MM.1S (cell line): ENCODE measurements at regions not wholly inside any gene's neighbourhood (a gene's known extent, or its start where the extent isn't known, plus 50 kb on each side); places are given as distances from the start of the nearest gene placed in this dataset.

Experiments
- DNase-seq: peaks from one replicate; pipeline ENCODE4 v3.0.0-alpha.2; 2015
- H2AFZ ChIP-seq: fragments of 300-600 bp; sonication (generic); 2 replicates; pipeline ENCODE4 v1.6.0; 2016; ENCODE audit warnings: antibody characterized with exemption, low read length
- H3F3A ChIP-seq: fragments of 300-600 bp; sonication (generic); 2 replicates; pipeline ENCODE4 v1.6.1; 2016; ENCODE audit warnings: mild to moderate bottlenecking, antibody characterized with exemption, low read length, moderate library complexity, mixed read lengths; ENCODE audit not compliant: insufficient read depth
- H3K27ac ChIP-seq: fragments of 300-600 bp; sonication (generic); 2 replicates; pipeline ENCODE4 v1.5.1; 2016; ENCODE audit warnings: mild to moderate bottlenecking, low read length
- H3K27me3 ChIP-seq: fragments of 300-600 bp; sonication (generic); replicated peaks from 2 replicates; pipeline ENCODE4 v1.6.0; 2016; ENCODE audit warnings: low read length; ENCODE audit not compliant: insufficient read depth
- H3K36me3 ChIP-seq: fragments of 300-600 bp; sonication (generic); replicated peaks from 2 replicates; pipeline ENCODE4 v1.6.1; 2016; ENCODE audit warnings: mild to moderate bottlenecking, low read length, mixed read lengths; ENCODE audit not compliant: insufficient read depth
- H3K4me1 ChIP-seq: fragments of 300-600 bp; sonication (generic); 2 replicates; pipeline ENCODE4 v1.6.1; 2016; ENCODE audit warnings: low read length, mixed read lengths
- H3K4me2 ChIP-seq: fragments of 300-600 bp; sonication (generic); 2 replicates; pipeline ENCODE4 v1.6.0; 2016; ENCODE audit warnings: low read depth, low read length
- H3K4me3 ChIP-seq: fragments of 300-600 bp; sonication (generic); 2 replicates; pipeline ENCODE4 v1.5.1; 2016; ENCODE audit warnings: low read length, mixed read lengths
- H3K79me2 ChIP-seq: fragments of 300-600 bp; sonication (generic); 2 replicates; pipeline ENCODE4 v1.6.1; 2016; ENCODE audit warnings: mixed run types, low read length, mixed read lengths
- H3K9ac ChIP-seq: fragments of 300-600 bp; sonication (generic); 2 replicates; pipeline ENCODE4 v1.6.1; 2016; ENCODE audit warnings: low read length, mixed read lengths
- H3K9me2 ChIP-seq: fragments of 300-600 bp; sonication (generic); replicated peaks from 2 replicates; pipeline ENCODE4 v1.6.1; 2016; ENCODE audit warnings: mild to moderate bottlenecking, low read length, mixed read lengths; ENCODE audit not compliant: insufficient read depth
- H3K9me3 ChIP-seq: fragments of 300-600 bp; sonication (generic); replicated peaks from 2 replicates; pipeline ENCODE4 v1.6.1; 2016; ENCODE audit warnings: mild to moderate bottlenecking, low read length, mixed read lengths; ENCODE audit not compliant: insufficient read depth
- H4K20me1 ChIP-seq: fragments of 300-600 bp; sonication (generic); 2 replicates; pipeline ENCODE4 v1.6.1; 2016; ENCODE audit warnings: mild to moderate bottlenecking, low read length, moderate library complexity, mixed read lengths; ENCODE audit not compliant: insufficient read depth
- EZH2 ChIP-seq: fragments of 300-600 bp; sonication (generic); optimal IDR thresholded peaks from 2 replicates; pipeline ENCODE3; 2017; ENCODE audit warnings: low read depth, mild to moderate bottlenecking, antibody characterized with exemption, low read length, mixed read lengths
- EZH2phosphoT487 ChIP-seq: fragments of 300-600 bp; sonication (generic); IDR thresholded peaks from 2 replicates; pipeline ENCODE4 v1.6.1; 2018; ENCODE audit warnings: antibody characterized with exemption, low read length
- TF ChIP-seq, protein P1 (sequence below): fragments of 300-600 bp; sonication (generic); IDR thresholded peaks from 2 replicates; pipeline ENCODE4 v1.5.1; 2016; ENCODE audit warnings: antibody characterized with exemption, low read length, mixed read lengths

DNA sequence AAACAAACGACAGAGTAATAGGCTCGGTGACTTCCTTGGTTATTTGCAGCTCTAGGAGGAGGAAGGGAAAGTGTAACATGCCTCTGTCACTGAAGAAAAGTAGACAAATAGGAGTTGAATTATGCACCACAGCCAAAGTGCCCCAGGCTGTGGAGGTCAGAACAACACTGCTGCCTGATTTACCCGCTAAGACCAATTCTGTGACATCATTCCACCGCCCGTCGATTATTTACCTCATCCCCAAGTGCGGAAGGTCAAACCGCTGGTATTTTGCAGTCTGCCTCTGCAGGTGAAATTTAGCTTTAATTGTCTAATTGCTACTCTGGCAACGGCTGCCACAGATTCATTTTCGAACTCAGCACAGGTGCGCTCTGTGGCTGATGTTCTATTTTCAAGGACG is 106.3 kb upstream of the PRICKLE2 start:
- Histone ChIP-seq H3K4me1 (no peaks in the 10 kb centered on the region), H4K20me1 (no peaks in the 10 kb centered on the region), H2AFZ (no peak overlapping the region), H3K4me2 (no peak overlapping the region), H3K27ac (no peak overlapping the region), H3K36me3 (no peaks in the 10 kb centered on the region), H3F3A (no peaks in the 10 kb centered on the region), H3K9me3 (no peaks in the 10 kb centered on the region), H3K27me3 (no peaks in the 10 kb centered on the region), H3K4me3 (no peak overlapping the region), H3K79me2 (no peaks in the 10 kb centered on the region), H3K9me2 (no peaks in the 10 kb centered on the region), H3K9ac (no peak overlapping the region)
- TF ChIP-seq, protein P1, sequence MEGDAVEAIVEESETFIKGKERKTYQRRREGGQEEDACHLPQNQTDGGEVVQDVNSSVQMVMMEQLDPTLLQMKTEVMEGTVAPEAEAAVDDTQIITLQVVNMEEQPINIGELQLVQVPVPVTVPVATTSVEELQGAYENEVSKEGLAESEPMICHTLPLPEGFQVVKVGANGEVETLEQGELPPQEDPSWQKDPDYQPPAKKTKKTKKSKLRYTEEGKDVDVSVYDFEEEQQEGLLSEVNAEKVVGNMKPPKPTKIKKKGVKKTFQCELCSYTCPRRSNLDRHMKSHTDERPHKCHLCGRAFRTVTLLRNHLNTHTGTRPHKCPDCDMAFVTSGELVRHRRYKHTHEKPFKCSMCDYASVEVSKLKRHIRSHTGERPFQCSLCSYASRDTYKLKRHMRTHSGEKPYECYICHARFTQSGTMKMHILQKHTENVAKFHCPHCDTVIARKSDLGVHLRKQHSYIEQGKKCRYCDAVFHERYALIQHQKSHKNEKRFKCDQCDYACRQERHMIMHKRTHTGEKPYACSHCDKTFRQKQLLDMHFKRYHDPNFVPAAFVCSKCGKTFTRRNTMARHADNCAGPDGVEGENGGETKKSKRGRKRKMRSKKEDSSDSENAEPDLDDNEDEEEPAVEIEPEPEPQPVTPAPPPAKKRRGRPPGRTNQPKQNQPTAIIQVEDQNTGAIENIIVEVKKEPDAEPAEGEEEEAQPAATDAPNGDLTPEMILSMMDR: no peak
- TF ChIP-seq EZH2phosphoT487 (no peak), EZH2 (no peak)
- no peak for DNase-seq

DNA sequence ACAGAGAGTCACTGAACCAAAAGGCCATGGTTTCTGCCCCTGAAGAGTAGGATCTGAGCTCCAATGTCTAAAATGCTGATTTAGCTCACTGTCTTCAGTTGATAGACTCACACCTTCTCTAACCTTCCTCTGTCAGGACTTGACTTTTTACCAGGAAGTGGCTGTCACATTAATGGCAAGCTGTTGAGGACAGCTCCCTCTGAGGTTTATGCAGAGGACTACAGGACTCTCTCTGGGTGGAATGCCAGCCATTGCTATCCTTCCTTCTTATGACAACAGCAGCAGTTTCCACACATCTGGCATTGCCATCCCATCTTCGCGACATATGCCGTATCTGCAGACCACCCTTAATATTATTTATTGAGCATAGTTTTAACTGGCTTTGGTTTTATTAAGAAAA is 103.8 kb upstream of the PRICKLE2 start:
- Histone ChIP-seq H3F3A (no peaks in the 10 kb centered on the region), H4K20me1 (no peaks in the 10 kb centered on the region), H3K9me3 (no peaks in the 10 kb centered on the region), H3K79me2 (no peaks in the 10 kb centered on the region), H3K4me3 (no peak overlapping the region), H3K4me1 (no peaks in the 10 kb centered on the region), H3K36me3 (no peaks in the 10 kb centered on the region), H3K9ac (no peak overlapping the region), H3K4me2 (no peak overlapping the region), H3K9me2 (no peaks in the 10 kb centered on the region), H3K27me3 (no peaks in the 10 kb centered on the region), H3K27ac (no peak overlapping the region), H2AFZ (no peak overlapping the region)
- DNase-seq: no peak
- TF ChIP-seq EZH2 (no peak), EZH2phosphoT487 (no peak)
- TF ChIP-seq, protein P1: no peak

DNA sequence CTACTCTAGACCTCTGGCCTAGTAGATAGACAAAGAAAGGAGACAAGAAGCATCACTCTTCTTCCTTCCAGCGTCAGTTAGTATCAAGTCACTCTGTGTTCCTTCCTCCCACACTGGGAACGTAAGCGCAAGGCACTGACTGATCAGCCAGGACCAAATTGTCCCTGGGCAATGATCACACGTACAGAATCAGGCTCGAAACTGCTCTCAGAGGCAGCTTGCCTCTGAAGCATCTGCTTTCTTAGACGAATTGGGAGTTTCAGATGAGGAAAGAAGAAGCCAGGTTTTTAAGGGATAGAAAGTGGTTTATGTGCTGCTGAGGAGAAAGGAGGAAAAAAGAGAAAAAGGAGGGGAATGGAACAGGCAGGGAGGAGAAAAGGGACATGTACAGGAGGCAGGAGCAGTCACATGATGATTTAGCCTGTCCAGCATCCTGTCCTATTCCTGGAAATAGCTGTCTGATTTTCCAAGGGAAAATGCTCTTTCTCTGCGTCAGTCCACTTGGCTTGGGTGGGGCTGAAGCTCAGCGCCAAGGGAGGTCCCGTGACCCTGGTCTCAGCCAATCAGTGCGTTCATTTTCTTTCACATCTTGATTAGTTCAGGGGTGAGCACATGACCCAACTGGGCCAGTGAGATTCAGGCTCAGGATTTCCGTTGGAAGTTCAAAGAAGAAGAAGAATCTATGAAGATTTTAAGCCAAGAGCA is 102.0 kb upstream of the PRICKLE2 start:
- no peak overlapping the region for H3K4me3 ChIP-seq
- H2AFZ ChIP-seq: no peak overlapping the region
- TF ChIP-seq EZH2phosphoT487: no peak
- no peak for TF ChIP-seq EZH2
- TF ChIP-seq, protein P1: no peak
- no peaks in the 10 kb centered on the region for H3K4me1 ChIP-seq
- H3K4me2 ChIP-seq: no peak overlapping the region
- no peaks in the 10 kb centered on the region for H4K20me1 ChIP-seq
- H3K27me3 ChIP-seq: no peaks in the 10 kb centered on the region
- no peaks in the 10 kb centered on the region for H3K79me2 ChIP-seq
- H3K9ac ChIP-seq: no peak overlapping the region
- no peaks in the 10 kb centered on the region for H3K36me3 ChIP-seq
- no peak overlapping the region for H3K27ac ChIP-seq
- no peaks in the 10 kb centered on the region for H3F3A ChIP-seq
- H3K9me3 ChIP-seq: no peaks in the 10 kb centered on the region
- no peaks in the 10 kb centered on the region for H3K9me2 ChIP-seq
- DNase-seq: no peak
